Ectodermal cell (in vitro differentiated cells): ENCODE measurements at regions not wholly inside any gene's neighbourhood (a gene's known extent, or its start where the extent isn't known, plus 50 kb on each side); places are given as distances from the start of the nearest gene placed in this dataset.

ENCODE experiments used
- H3K27ac ChIP-seq: 2 replicates; pipeline ENCODE4 v1.7.0; 2013; ENCODE audit warnings: mild to moderate bottlenecking, low read depth, low read length; ENCODE audit not compliant: insufficient read depth, poor library complexity, severe bottlenecking
- H3K27me3 ChIP-seq: 2 replicates; pipeline ENCODE4 v1.7.0; 2013; ENCODE audit warnings: mild to moderate bottlenecking, low read length; ENCODE audit not compliant: insufficient read depth, control insufficient read depth, poor library complexity, severe bottlenecking
- H3K36me3 ChIP-seq: one replicate; pipeline ENCODE4 v1.7.0; 2013; ENCODE audit warnings: low read length; ENCODE audit not compliant: control insufficient read depth, insufficient read depth
- H3K4me1 ChIP-seq: one replicate; pipeline ENCODE4 v1.7.0; 2013; ENCODE audit warnings: low read length; ENCODE audit not compliant: control insufficient read depth, insufficient read depth
- H3K4me3 ChIP-seq: 2 replicates; pipeline ENCODE4 v1.7.0; 2013; ENCODE audit warnings: low read depth, low read length, control low read depth; ENCODE audit not compliant: insufficient read depth
- H3K9me3 ChIP-seq: 2 replicates; pipeline ENCODE4 v1.7.0; 2013; ENCODE audit warnings: mild to moderate bottlenecking, low read length, moderate library complexity; ENCODE audit not compliant: control insufficient read depth
- WGBS, 2 experiments: methylation state at CpG; one replicate each; pipeline ENCODE4 v1.1.7; 2013; ENCODE audit warnings: missing lambda C conversion rate in 2 of 2; 5-methylcytosine and 5-hydroxymethylcytosine counted together

- H3K27me3 ChIP-seq: no peaks in the 10 kb centered on the region
- peaks cover 12% of the 10 kb centered on the region for H3K4me1 ChIP-seq
- H3K9me3 ChIP-seq: no peaks in the 10 kb centered on the region
- H3K36me3 ChIP-seq: no peaks in the 10 kb centered on the region
- no peak overlapping the region for H3K4me3 ChIP-seq
- no peak overlapping the region for H3K27ac ChIP-seq
- 90 to 91% methylated on average over 3 of the region's 3 CpGs for WGBS, 2 experiments
These were observed 165.8 kb upstream of the RAB4A start for GRCh38 chr1:229105109-229105508.

- Histone ChIP-seq H3K36me3 (no peaks in the 10 kb centered on the region), H3K4me3 (no peak overlapping the region), H3K27ac (no peak overlapping the region), H3K27me3 (no peaks in the 10 kb centered on the region), H3K9me3 (no peaks in the 10 kb centered on the region), H3K4me1 (peaks cover 12% of the 10 kb centered on the region)
- 95% methylated on average over 11 of the region's 11 CpGs for WGBS, 2 experiments
These were observed 164.9 kb upstream of the RAB4A start for GRCh38 chr1:229105822-229106525.

- Histone ChIP-seq H3K36me3 (no peaks in the 10 kb centered on the region), H3K27me3 (no peaks in the 10 kb centered on the region)
- 93 to 94% methylated on average over 6 to 7 of the region's 7 CpGs for WGBS, 2 experiments
These were observed 164.3 kb upstream of the RAB4A start for GRCh38 chr1:229106526-229107125.

DNA sequence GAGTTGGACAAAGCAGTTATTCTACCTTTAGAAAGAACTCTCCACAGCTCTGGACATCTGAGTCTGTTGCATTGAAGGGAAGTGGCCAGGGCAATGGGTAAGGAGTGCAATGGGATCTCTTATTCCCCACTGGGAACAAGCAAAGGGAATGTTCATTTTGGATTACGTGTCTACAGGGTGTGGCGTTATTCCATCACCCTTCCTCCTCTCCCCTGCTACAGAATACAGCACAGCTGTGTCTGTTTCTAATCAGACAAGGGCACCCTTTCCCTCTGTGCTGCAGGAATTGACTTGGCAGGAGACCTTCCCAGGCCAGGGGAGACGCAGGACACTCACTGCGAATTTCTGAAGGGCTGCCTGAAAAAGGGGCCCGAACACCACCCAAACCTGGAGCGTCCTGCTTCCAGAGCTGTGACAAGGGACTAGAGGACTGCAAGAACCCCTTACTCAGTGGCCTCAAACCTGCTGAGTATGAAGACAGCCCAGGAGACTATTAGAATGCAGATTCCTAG, 163.6 kb upstream of the RAB4A start:
- Histone ChIP-seq H3K9me3 (no peaks in the 10 kb centered on the region), H3K27ac (no peak overlapping the region), H3K4me3 (no peak overlapping the region), H3K36me3 (no peaks in the 10 kb centered on the region), H3K4me1 (peaks cover 12% of the 10 kb centered on the region), H3K27me3 (no peaks in the 10 kb centered on the region)
- WGBS, 2 experiments: 95 to 98% methylated on average over 6 of the region's 6 CpGs

More at GRCh38 chr1:229106526-229107125, 164.3 kb upstream of the RAB4A start:
- Histone ChIP-seq H3K4me1 (peaks cover 12% of the 10 kb centered on the region), H3K27ac (no peak overlapping the region), H3K9me3 (no peaks in the 10 kb centered on the region), H3K4me3 (no peak overlapping the region)

GRCh38 chr1:229107972-229108371, 162.9 kb upstream of the RAB4A start:
- H3K27me3 ChIP-seq: no peaks in the 10 kb centered on the region
- WGBS, 2 experiments: 72 to 79% methylated on average over 2 of the region's 2 CpGs
- no peak overlapping the region for H3K27ac ChIP-seq
- no peaks in the 10 kb centered on the region for H3K9me3 ChIP-seq
- no peaks in the 10 kb centered on the region for H3K36me3 ChIP-seq
- H3K4me1 ChIP-seq: peaks cover 12% of the 10 kb centered on the region
- no peak overlapping the region for H3K4me3 ChIP-seq

GRCh38 chr1:229108598-229109201, 162.2 kb upstream of the RAB4A start:
- Histone ChIP-seq H3K27ac (no peak overlapping the region), H3K4me3 (no peak overlapping the region), H3K27me3 (no peaks in the 10 kb centered on the region), H3K9me3 (no peaks in the 10 kb centered on the region), H3K36me3 (no peaks in the 10 kb centered on the region), H3K4me1 (peaks cover 12% of the 10 kb centered on the region)
- WGBS, 2 experiments: 68 to 73% methylated on average over 10 of the region's 10 CpGs

DNA sequence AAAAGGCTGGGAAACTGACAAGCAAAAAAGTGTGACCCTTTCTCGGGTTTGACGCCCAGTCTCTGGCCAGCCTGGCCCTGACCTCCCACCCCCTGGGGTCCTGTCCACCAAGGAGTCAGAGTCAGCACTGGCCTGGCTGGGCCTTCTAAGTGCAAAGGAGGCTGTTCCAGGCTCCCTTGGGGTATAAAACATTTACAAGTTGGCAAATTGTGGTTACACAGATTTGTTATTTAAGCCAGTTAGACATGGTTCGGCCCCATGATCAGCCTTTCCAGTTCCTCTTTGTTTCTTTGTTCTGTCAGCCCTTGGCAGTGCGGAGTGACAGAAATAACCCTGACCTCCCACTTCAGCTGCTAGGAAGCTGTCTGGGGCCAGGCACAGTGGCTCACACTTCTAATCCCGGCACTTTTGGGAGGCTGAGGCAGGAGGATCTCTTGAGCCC, 161.6 kb upstream of the RAB4A start:
- Histone ChIP-seq H3K4me1 (peaks cover 12% of the 10 kb centered on the region), H3K27me3 (no peaks in the 10 kb centered on the region), H3K9me3 (no peaks in the 10 kb centered on the region), H3K27ac (no peak overlapping the region), H3K4me3 (no peak overlapping the region), H3K36me3 (no peaks in the 10 kb centered on the region)
- 88 to 90% methylated on average over 5 of the region's 5 CpGs for WGBS, 2 experiments

- Histone ChIP-seq H3K4me3 (no peak overlapping the region), H3K36me3 (no peaks in the 10 kb centered on the region), H3K27me3 (no peaks in the 10 kb centered on the region), H3K9me3 (no peaks in the 10 kb centered on the region), H3K27ac (no peak overlapping the region), H3K4me1 (peaks cover 21% of the 10 kb centered on the region)
- WGBS, 2 experiments: 93 to 95% methylated on average over 1 of the region's 1 CpG
These were observed 159.9 kb upstream of the RAB4A start for GRCh38 chr1:229110986-229111385.

DNA sequence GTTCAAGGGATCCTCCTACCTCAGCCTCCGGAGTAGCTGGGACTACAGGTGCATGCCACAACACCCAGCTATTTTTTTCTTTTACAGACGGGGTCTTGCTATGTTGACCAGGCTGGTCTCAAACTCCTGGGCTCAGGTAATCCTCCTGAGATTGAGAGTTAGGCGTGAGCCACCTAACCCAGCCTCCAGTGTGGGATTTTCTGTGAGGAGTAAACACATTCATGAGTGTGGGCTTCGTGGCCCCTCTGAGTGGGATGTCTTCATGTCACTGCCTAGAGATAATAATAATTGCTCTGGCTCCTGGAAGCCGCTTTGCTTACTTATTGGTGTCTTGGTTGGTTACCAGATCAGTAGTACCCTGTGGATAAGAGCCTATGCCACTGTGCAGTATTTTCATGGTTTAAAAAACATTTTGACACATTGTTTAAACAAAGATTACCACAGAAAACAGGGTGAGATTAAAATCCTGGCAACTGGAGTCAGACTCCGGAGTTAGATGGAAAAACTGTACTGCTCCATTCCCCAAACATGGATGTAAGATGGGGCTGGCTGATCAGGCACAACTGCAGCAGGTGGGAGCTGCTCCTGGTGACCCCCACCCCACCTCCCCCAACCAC, 159.1 kb upstream of the RAB4A start:
- Histone ChIP-seq H3K4me1 (peaks cover 21% of the 10 kb centered on the region), H3K27me3 (no peaks in the 10 kb centered on the region), H3K36me3 (no peaks in the 10 kb centered on the region), H3K9me3 (no peaks in the 10 kb centered on the region), H3K4me3 (no peak overlapping the region), H3K27ac (no peak overlapping the region)
- 93 to 94% methylated on average over 6 of the region's 6 CpGs for WGBS, 2 experiments
